Activated CD4-positive, alpha-beta T cell treated with anti-CD3 and anti-CD28 coated beads, Interleukin-2, amount 10 ng/mL, durations not matched to agents 24 days and 14 days (primary cell): ENCODE measurements at regions not wholly inside any gene's neighbourhood (a gene's known extent, or its start where the extent isn't known, plus 50 kb on each side); places are given as distances from the start of the nearest gene placed in this dataset.

Experiments used
- DNase-seq: peaks from one replicate; pipeline ENCODE4 v3.0.0; 2022
- H3K27ac Mint-ChIP-seq: one replicate; pipeline ENCODE4 v1.8.0; 2022; ENCODE audit warnings: mild to moderate bottlenecking, mixed read lengths
- H3K27me3 Mint-ChIP-seq: one replicate; pipeline ENCODE4 v1.8.0; 2022; ENCODE audit warnings: mixed read lengths
- H3K36me3 Mint-ChIP-seq: one replicate; pipeline ENCODE4 v1.8.0; 2022; ENCODE audit warnings: low read depth, mild to moderate bottlenecking, mixed read lengths
- H3K4me1 Mint-ChIP-seq: one replicate; pipeline ENCODE4 v1.8.0; 2021; ENCODE audit warnings: mixed read lengths
- H3K4me3 Mint-ChIP-seq: one replicate; pipeline ENCODE4 v1.8.0; 2022; ENCODE audit warnings: mild to moderate bottlenecking, moderate library complexity, mixed read lengths
- H3K9me3 Mint-ChIP-seq: one replicate; pipeline ENCODE4 v1.8.0; 2021; ENCODE audit warnings: mixed read lengths
- intact Hi-C: fragments of 100-400 bp; cut with micrococcal nuclease; formaldehyde crosslinking; loops from one replicate; pipeline ENCODE4 v1.15.1; 2023

DNA sequence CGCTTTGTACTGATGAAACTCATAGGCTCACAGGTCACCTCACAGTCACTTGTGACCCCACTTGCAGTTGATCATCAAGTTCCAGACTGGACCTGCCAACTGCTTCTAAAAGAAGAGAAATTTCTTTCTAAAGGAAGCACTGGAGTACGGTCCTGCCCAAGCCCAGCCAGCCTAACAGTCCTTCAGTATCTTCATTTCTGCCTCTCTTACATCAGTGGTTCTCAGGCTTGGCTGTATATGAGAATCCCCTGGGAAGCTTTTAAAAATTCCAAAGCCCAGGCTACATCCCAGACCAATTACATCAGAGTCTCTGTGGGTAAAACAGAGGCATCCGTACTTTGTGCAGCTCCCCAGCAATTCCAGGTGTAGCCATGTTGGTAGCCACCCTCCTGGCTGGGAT lies 282.1 kb downstream of the NFIB start:
- Mint-ChIP-seq H3K4me3 (no peak overlapping the region), H3K9me3 (no peaks in the 10 kb centered on the region), H3K27me3 (no peaks in the 10 kb centered on the region), H3K4me1 (no peaks in the 10 kb centered on the region), H3K36me3 (no peaks in the 10 kb centered on the region), H3K27ac (no peak overlapping the region)
- no peak for DNase-seq
- intact Hi-C loops, result no loop called here

GRCh38 chr9:14031060-14031414 lies 282.9 kb downstream of the NFIB start:
- no peaks in the 10 kb centered on the region for H3K4me1 Mint-ChIP-seq
- H3K9me3 Mint-ChIP-seq, result peaks cover 4% of the 10 kb centered on the region
- no peak overlapping the region for H3K27ac Mint-ChIP-seq
- H3K27me3 Mint-ChIP-seq, result no peaks in the 10 kb centered on the region
- no peaks in the 10 kb centered on the region for H3K36me3 Mint-ChIP-seq
- intact Hi-C loops, result no loop called here
- no peak for DNase-seq
- no peak overlapping the region for H3K4me3 Mint-ChIP-seq

DNA sequence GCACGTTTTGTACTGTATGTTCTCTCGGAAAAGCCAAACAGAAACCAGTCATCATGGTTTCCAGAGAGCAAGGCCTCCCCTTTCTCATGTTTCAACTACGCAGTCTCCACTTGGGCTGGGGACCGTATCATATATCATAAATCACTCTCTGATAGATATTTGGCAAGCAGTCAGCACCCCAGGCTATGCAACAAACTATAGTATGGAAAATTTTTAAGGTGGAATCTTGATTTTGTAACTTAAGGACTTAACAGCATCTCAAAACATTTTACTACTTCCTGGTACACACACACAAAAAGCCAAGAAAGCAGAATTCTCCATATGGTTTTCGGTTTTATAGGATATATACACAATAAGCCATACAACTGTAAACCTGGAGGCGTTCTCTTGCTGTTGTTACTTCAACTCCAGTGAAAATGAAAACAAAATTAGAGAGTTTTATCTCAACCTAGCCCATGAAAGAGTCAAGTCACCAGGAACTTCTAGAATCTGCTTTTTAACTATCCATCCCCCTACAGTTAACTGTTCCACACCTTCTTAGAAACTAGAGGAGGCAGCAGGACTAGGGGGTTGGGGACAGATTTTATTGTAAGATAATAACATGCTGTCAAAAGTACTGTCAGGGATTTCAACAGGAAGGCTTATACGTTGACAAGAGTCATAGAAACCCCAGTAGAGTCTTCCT lies 283.4 kb downstream of the NFIB start:
- no peaks in the 10 kb centered on the region for H3K36me3 Mint-ChIP-seq
- intact Hi-C loops, result no loop called here
- no peaks in the 10 kb centered on the region for H3K27me3 Mint-ChIP-seq
- H3K27ac Mint-ChIP-seq, result no peak overlapping the region
- H3K4me3 Mint-ChIP-seq, result no peak overlapping the region
- peaks cover 4% of the 10 kb centered on the region for H3K9me3 Mint-ChIP-seq
- no peaks in the 10 kb centered on the region for H3K4me1 Mint-ChIP-seq
- no peak for DNase-seq

- no peaks in the 10 kb centered on the region for H3K27me3 Mint-ChIP-seq
- peaks cover 4% of the 10 kb centered on the region for H3K9me3 Mint-ChIP-seq
- no peaks in the 10 kb centered on the region for H3K36me3 Mint-ChIP-seq
- DNase-seq, result no peak
- no peak overlapping the region for H3K27ac Mint-ChIP-seq
- no peaks in the 10 kb centered on the region for H3K4me1 Mint-ChIP-seq
- H3K4me3 Mint-ChIP-seq, result no peak overlapping the region
- intact Hi-C loops, result no loop called here
These were observed 284.1 kb downstream of the NFIB start for GRCh38 chr9:14029806-14030374.

DNA sequence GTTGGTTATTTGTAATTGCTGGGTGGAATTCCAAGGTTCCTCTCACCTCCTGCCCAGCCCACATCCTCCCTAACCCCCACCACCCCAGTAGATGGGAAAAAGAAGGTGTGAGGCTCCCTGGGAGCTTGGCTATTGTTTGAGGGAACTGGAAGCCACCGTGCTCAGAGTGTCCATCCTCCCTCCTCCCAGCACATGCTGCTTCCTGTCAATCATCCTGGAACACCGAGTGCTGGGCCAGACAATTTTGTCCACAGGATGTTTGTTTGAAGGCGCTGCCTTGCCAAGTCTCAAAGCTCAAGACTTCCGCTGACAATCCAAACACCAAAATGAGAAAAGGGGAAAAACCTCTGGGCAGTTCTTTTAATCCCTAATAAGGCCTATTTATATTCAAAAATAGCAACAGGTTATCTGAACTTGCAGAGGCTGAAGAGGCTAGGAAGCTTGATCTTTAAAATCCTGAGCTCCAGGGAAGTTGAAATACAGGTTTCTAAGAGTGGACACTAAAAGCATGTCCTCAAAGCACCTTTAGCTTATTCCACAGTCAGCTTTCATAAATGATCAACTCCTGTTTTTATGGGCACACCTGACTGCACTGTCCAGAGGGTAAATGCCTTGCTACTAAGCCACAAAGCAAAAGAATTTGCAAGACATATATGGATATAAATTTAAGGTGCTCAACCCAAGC lies 286.7 kb downstream of the NFIB start:
- Mint-ChIP-seq H3K4me3 (no peak overlapping the region), H3K4me1 (no peaks in the 10 kb centered on the region), H3K9me3 (peaks cover 4% of the 10 kb centered on the region), H3K27me3 (no peaks in the 10 kb centered on the region), H3K27ac (no peak overlapping the region), H3K36me3 (no peaks in the 10 kb centered on the region)
- no peak for DNase-seq
- intact Hi-C loops, result no loop called here

GRCh38 chr9:14025741-14026140 lies 288.2 kb downstream of the NFIB start:
- Mint-ChIP-seq H3K9me3 (peaks cover 4% of the 10 kb centered on the region), H3K27me3 (no peaks in the 10 kb centered on the region), H3K27ac (no peak overlapping the region), H3K4me3 (no peak overlapping the region), H3K4me1 (no peaks in the 10 kb centered on the region), H3K36me3 (no peaks in the 10 kb centered on the region)
- DNase-seq, result no peak
- intact Hi-C loops, result no loop called here

DNA sequence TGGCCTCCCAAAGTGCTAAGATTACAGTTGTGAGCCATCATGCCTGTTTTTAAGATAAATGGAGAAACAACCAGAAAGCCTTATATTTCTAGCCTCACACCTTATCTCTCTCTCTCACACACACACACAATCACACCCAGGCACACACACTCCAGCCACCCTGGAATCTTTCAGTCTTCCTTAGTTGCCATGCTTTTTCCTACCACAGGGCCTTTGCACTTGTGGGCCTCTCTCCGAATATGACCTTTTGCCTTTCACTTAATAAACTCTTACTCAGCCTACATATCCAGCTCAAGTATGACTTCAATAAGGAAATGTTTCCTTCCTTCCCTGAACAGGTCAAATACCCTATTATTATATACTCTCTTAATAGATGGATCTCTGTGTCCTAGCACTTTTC lies 290.7 kb downstream of the NFIB start:
- H3K36me3 Mint-ChIP-seq, result no peaks in the 10 kb centered on the region
- intact Hi-C loops, result no loop called here
- H3K4me1 Mint-ChIP-seq, result no peaks in the 10 kb centered on the region
- H3K27me3 Mint-ChIP-seq, result no peaks in the 10 kb centered on the region
- H3K9me3 Mint-ChIP-seq, result peaks cover 4% of the 10 kb centered on the region
- H3K27ac Mint-ChIP-seq, result no peak overlapping the region
- DNase-seq, result no peak
- H3K4me3 Mint-ChIP-seq, result no peak overlapping the region

- Mint-ChIP-seq H3K4me1 (no peaks in the 10 kb centered on the region), H3K27me3 (no peaks in the 10 kb centered on the region), H3K9me3 (peaks cover 4% of the 10 kb centered on the region), H3K36me3 (no peaks in the 10 kb centered on the region), H3K4me3 (no peak overlapping the region), H3K27ac (no peak overlapping the region)
- intact Hi-C loops, result no loop called here
- no peak for DNase-seq
These were observed 291.9 kb downstream of the NFIB start for GRCh38 chr9:14021871-14022525.

DNA sequence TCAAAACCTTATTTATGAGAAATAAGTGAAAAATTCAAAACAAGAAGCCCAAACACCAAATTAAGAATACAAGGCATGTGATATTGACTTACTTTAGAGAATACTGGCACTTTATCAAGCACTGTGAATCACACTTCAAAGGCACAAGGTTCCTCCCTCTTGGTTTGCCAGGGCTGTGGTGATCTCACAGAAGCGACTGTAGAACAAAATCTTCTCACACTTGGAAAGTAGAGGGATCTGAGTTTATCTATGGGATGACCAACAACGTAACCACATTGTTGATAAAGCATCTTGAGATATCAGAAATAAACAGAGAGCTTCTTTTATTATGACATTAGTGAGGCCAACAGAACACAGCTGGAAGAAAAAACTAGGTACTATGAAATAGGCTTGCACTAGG lies 295.9 kb downstream of the NFIB start:
- Mint-ChIP-seq H3K27me3 (no peaks in the 10 kb centered on the region), H3K9me3 (no peaks in the 10 kb centered on the region), H3K36me3 (no peaks in the 10 kb centered on the region), H3K4me3 (no peak overlapping the region), H3K4me1 (no peaks in the 10 kb centered on the region), H3K27ac (no peak overlapping the region)
- no peak for DNase-seq
- intact Hi-C loops, result no loop called here

DNA sequence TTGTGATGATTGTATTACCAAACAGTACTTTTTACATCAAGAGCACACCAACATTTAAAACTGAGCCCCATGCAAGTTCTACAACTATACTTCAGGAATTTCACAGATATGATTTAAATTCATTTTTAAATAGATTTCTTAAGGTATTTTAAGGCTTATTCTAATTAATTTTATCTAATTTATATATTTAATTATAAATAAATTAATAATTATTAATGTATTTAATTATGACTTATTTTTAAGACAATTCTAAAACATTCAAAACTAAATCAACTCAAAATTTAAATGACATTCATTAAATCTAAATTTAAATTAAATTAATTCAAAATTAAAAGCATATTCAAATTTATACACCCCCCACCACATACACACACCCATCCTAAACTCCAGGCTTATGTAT lies 299.2 kb downstream of the NFIB start:
- no peak for DNase-seq
- H3K27ac Mint-ChIP-seq, result no peak overlapping the region
- H3K4me1 Mint-ChIP-seq, result no peaks in the 10 kb centered on the region
- H3K36me3 Mint-ChIP-seq, result no peaks in the 10 kb centered on the region
- no peaks in the 10 kb centered on the region for H3K9me3 Mint-ChIP-seq
- intact Hi-C loops, result no loop called here
- H3K27me3 Mint-ChIP-seq, result no peaks in the 10 kb centered on the region
- no peak overlapping the region for H3K4me3 Mint-ChIP-seq

DNA sequence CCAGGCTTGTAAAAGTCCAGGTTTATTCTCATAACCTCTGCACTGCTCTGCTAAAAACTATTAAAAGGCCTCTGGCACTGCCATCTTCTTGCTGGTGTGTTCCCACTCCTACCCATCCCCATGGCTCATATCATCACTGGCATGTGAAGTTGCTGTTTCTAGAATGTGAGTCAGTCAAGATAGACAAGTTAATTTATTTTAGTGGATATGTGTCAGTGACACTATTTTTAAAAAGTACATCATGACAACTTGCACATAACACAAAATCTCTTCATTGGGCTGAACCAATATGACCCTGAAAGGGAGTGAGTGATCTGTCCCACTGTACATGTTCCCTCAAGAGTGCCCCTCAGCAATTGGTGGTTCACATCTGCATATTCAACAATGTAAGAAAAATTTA lies 299.7 kb downstream of the NFIB start:
- DNase-seq, result no peak
- Mint-ChIP-seq H3K27ac (no peak overlapping the region), H3K9me3 (no peaks in the 10 kb centered on the region), H3K36me3 (no peaks in the 10 kb centered on the region), H3K4me3 (no peak overlapping the region), H3K4me1 (no peaks in the 10 kb centered on the region), H3K27me3 (no peaks in the 10 kb centered on the region)
- intact Hi-C loops, result no loop called here

GRCh38 chr9:14011799-14012560 lies 302.0 kb downstream of the NFIB start:
- H3K4me1 Mint-ChIP-seq, result no peaks in the 10 kb centered on the region
- H3K27me3 Mint-ChIP-seq, result no peaks in the 10 kb centered on the region
- H3K9me3 Mint-ChIP-seq, result no peaks in the 10 kb centered on the region
- intact Hi-C loops, result no loop called here
- no peak overlapping the region for H3K27ac Mint-ChIP-seq
- no peak for DNase-seq
- no peaks in the 10 kb centered on the region for H3K36me3 Mint-ChIP-seq
- H3K4me3 Mint-ChIP-seq, result no peak overlapping the region

GRCh38 chr9:14007190-14007769 lies 306.7 kb downstream of the NFIB start:
- intact Hi-C loops, result no loop called here
- Mint-ChIP-seq H3K4me3 (no peak overlapping the region), H3K27me3 (no peaks in the 10 kb centered on the region), H3K36me3 (no peaks in the 10 kb centered on the region), H3K9me3 (peaks cover 5% of the 10 kb centered on the region), H3K27ac (no peak overlapping the region), H3K4me1 (no peaks in the 10 kb centered on the region)
- no peak for DNase-seq
